Activated T-helper 2 cell treated with anti-CD3 and anti-CD28 coated beads, Interferon-gamma antibody, Interleukin-2, Interleukin-4, amounts not matched to agents 10 μg/mL and 5 μg/mL and 100 μg/mL, durations not matched to agents 14 hours and 24 hours and 36 hours (primary cell): ENCODE measurements at regions not wholly inside any gene's neighbourhood (a gene's known extent, or its start where the extent isn't known, plus 50 kb on each side); places are given as distances from the start of the nearest gene placed in this dataset.

Experiments
- DNase-seq: peaks from one replicate; pipeline ENCODE4 v3.0.0; 2021; ENCODE audit warnings: low spot score
- H3K27ac Mint-ChIP-seq: one replicate; pipeline ENCODE4 v1.8.0; 2021; ENCODE audit warnings: mixed read lengths
- H3K27me3 Mint-ChIP-seq: one replicate; pipeline ENCODE4 v1.8.0; 2021; ENCODE audit warnings: low read depth, mixed read lengths
- H3K36me3 Mint-ChIP-seq: one replicate; pipeline ENCODE4 v1.8.0; 2021; ENCODE audit warnings: low read depth, mixed read lengths
- H3K4me1 Mint-ChIP-seq: one replicate; pipeline ENCODE4 v1.8.0; 2021; ENCODE audit warnings: low read depth, mixed read lengths
- H3K4me3 Mint-ChIP-seq: one replicate; pipeline ENCODE4 v1.8.0; 2021; ENCODE audit warnings: low read depth, mild to moderate bottlenecking, moderate library complexity, mixed read lengths
- H3K9me3 Mint-ChIP-seq: one replicate; pipeline ENCODE4 v1.8.0; 2021; ENCODE audit warnings: mixed read lengths
- intact Hi-C: fragments of 100-400 bp; cut with micrococcal nuclease; formaldehyde crosslinking; loops from one replicate; pipeline ENCODE4 v1.15.1; 2023

GRCh38 chr4:165656829-165657490, 216.1 kb upstream of the TLL1 start:
- intact Hi-C loops = no loop called here
- Mint-ChIP-seq H3K27me3 (no peaks in the 10 kb centered on the region), H3K4me1 (no peaks in the 10 kb centered on the region), H3K27ac (no peak overlapping the region), H3K9me3 (no peaks in the 10 kb centered on the region), H3K4me3 (no peak overlapping the region), H3K36me3 (no peaks in the 10 kb centered on the region)
- DNase-seq = no peak

- Mint-ChIP-seq H3K4me1 (no peaks in the 10 kb centered on the region), H3K36me3 (no peaks in the 10 kb centered on the region), H3K4me3 (no peak overlapping the region), H3K9me3 (no peaks in the 10 kb centered on the region), H3K27ac (no peak overlapping the region), H3K27me3 (no peaks in the 10 kb centered on the region)
- DNase-seq = no peak
- intact Hi-C loops = no loop called here
Measured at GRCh38 chr4:165662341-165662740, 210.7 kb upstream of the TLL1 start.

- DNase-seq = no peak
- H3K9me3 Mint-ChIP-seq = no peaks in the 10 kb centered on the region
- H3K27ac Mint-ChIP-seq = no peak overlapping the region
- H3K4me1 Mint-ChIP-seq = no peaks in the 10 kb centered on the region
- H3K4me3 Mint-ChIP-seq = no peak overlapping the region
- no peaks in the 10 kb centered on the region for H3K27me3 Mint-ChIP-seq
- intact Hi-C loops = no loop called here
- H3K36me3 Mint-ChIP-seq = no peaks in the 10 kb centered on the region
Measured at GRCh38 chr4:165663411-165663810, 209.6 kb upstream of the TLL1 start.

GRCh38 chr4:165666836-165667235, 206.2 kb upstream of the TLL1 start:
- Mint-ChIP-seq H3K9me3 (no peaks in the 10 kb centered on the region), H3K4me3 (no peak overlapping the region), H3K4me1 (no peaks in the 10 kb centered on the region), H3K36me3 (no peaks in the 10 kb centered on the region), H3K27ac (no peak overlapping the region), H3K27me3 (no peaks in the 10 kb centered on the region)
- intact Hi-C loops = no loop called here
- no peak for DNase-seq

GRCh38 chr4:165667969-165668368, 205.1 kb upstream of the TLL1 start:
- intact Hi-C loops = no loop called here
- no peaks in the 10 kb centered on the region for H3K4me1 Mint-ChIP-seq

GRCh38 chr4:165668694-165669093, 204.3 kb upstream of the TLL1 start:
- intact Hi-C loops = no loop called here
- H3K4me1 Mint-ChIP-seq = no peaks in the 10 kb centered on the region

More at GRCh38 chr4:165667969-165668368, 205.1 kb upstream of the TLL1 start:
- Mint-ChIP-seq H3K36me3 (no peaks in the 10 kb centered on the region), H3K4me3 (no peak overlapping the region), H3K27ac (no peak overlapping the region), H3K9me3 (no peaks in the 10 kb centered on the region), H3K27me3 (no peaks in the 10 kb centered on the region)
- no peak for DNase-seq

GRCh38 chr4:165677081-165677480, 196.0 kb upstream of the TLL1 start:
- Mint-ChIP-seq H3K36me3 (no peaks in the 10 kb centered on the region), H3K9me3 (no peaks in the 10 kb centered on the region), H3K27ac (no peak overlapping the region), H3K4me3 (no peak overlapping the region), H3K4me1 (no peaks in the 10 kb centered on the region), H3K27me3 (no peaks in the 10 kb centered on the region)
- DNase-seq = no peak
- intact Hi-C loops = no loop called here

More at GRCh38 chr4:165668694-165669093, 204.3 kb upstream of the TLL1 start:
- no peaks in the 10 kb centered on the region for H3K9me3 Mint-ChIP-seq
- no peak overlapping the region for H3K4me3 Mint-ChIP-seq
- DNase-seq = no peak
- no peaks in the 10 kb centered on the region for H3K36me3 Mint-ChIP-seq
- no peak overlapping the region for H3K27ac Mint-ChIP-seq
- no peaks in the 10 kb centered on the region for H3K27me3 Mint-ChIP-seq

GRCh38 chr4:165678236-165678935, 194.7 kb upstream of the TLL1 start:
- Mint-ChIP-seq H3K4me1 (no peaks in the 10 kb centered on the region), H3K27me3 (no peaks in the 10 kb centered on the region), H3K9me3 (no peaks in the 10 kb centered on the region), H3K27ac (no peak overlapping the region), H3K4me3 (no peak overlapping the region), H3K36me3 (no peaks in the 10 kb centered on the region)
- DNase-seq = no peak
- intact Hi-C loops = no loop called here

- H3K27ac Mint-ChIP-seq = no peak overlapping the region
- no peaks in the 10 kb centered on the region for H3K36me3 Mint-ChIP-seq
- no peak for DNase-seq
- H3K4me3 Mint-ChIP-seq = no peak overlapping the region
- H3K4me1 Mint-ChIP-seq = no peaks in the 10 kb centered on the region
- H3K27me3 Mint-ChIP-seq = no peaks in the 10 kb centered on the region
- intact Hi-C loops = no loop called here
- H3K9me3 Mint-ChIP-seq = no peaks in the 10 kb centered on the region
Measured at GRCh38 chr4:165678936-165679325, 194.1 kb upstream of the TLL1 start.

- Mint-ChIP-seq H3K27me3 (no peaks in the 10 kb centered on the region), H3K36me3 (no peaks in the 10 kb centered on the region), H3K27ac (no peak overlapping the region), H3K4me1 (no peaks in the 10 kb centered on the region), H3K4me3 (no peak overlapping the region), H3K9me3 (no peaks in the 10 kb centered on the region)
- intact Hi-C loops = no loop called here
- DNase-seq = no peak
Measured at GRCh38 chr4:165680821-165681220, 192.2 kb upstream of the TLL1 start.

GRCh38 chr4:165682611-165683010, 190.4 kb upstream of the TLL1 start:
- Mint-ChIP-seq H3K9me3 (no peaks in the 10 kb centered on the region), H3K4me1 (no peaks in the 10 kb centered on the region), H3K4me3 (no peak overlapping the region), H3K36me3 (no peaks in the 10 kb centered on the region), H3K27ac (no peak overlapping the region), H3K27me3 (no peaks in the 10 kb centered on the region)
- intact Hi-C loops = no loop called here
- no peak for DNase-seq

GRCh38 chr4:165684177-165684805, 188.7 kb upstream of the TLL1 start:
- no peaks in the 10 kb centered on the region for H3K27me3 Mint-ChIP-seq
- no peak for DNase-seq
- no peak overlapping the region for H3K4me3 Mint-ChIP-seq
- H3K4me1 Mint-ChIP-seq = no peaks in the 10 kb centered on the region
- H3K9me3 Mint-ChIP-seq = no peaks in the 10 kb centered on the region
- no peak overlapping the region for H3K27ac Mint-ChIP-seq
- intact Hi-C loops = no loop called here
- no peaks in the 10 kb centered on the region for H3K36me3 Mint-ChIP-seq

- no peaks in the 10 kb centered on the region for H3K4me1 Mint-ChIP-seq
- no peaks in the 10 kb centered on the region for H3K9me3 Mint-ChIP-seq
- DNase-seq = no peak
- intact Hi-C loops = no loop called here
- no peak overlapping the region for H3K27ac Mint-ChIP-seq
- no peak overlapping the region for H3K4me3 Mint-ChIP-seq
- no peaks in the 10 kb centered on the region for H3K27me3 Mint-ChIP-seq
- H3K36me3 Mint-ChIP-seq = no peaks in the 10 kb centered on the region
Measured at GRCh38 chr4:165686756-165687155, 186.3 kb upstream of the TLL1 start.
